H1 (cell line): ENCODE measurements at regions not wholly inside any gene's neighbourhood (a gene's known extent, or its start where the extent isn't known, plus 50 kb on each side); places are given as distances from the start of the nearest gene placed in this dataset.

Experiments used
- KDM1A ChIP-seq: fragments of 200-600, 300-600 bp; sonication (generic); IDR thresholded peaks from 2 replicates; pipeline ENCODE4 v1.7.1; 2016; ENCODE audit warnings: mild to moderate bottlenecking, low read length, borderline replicate concordance
- SP2 ChIP-seq: IDR thresholded peaks from 2 replicates; pipeline ENCODE4 v1.6.1; 2012; ENCODE audit warnings: mild to moderate bottlenecking, low read length, inconsistent platforms

DNA sequence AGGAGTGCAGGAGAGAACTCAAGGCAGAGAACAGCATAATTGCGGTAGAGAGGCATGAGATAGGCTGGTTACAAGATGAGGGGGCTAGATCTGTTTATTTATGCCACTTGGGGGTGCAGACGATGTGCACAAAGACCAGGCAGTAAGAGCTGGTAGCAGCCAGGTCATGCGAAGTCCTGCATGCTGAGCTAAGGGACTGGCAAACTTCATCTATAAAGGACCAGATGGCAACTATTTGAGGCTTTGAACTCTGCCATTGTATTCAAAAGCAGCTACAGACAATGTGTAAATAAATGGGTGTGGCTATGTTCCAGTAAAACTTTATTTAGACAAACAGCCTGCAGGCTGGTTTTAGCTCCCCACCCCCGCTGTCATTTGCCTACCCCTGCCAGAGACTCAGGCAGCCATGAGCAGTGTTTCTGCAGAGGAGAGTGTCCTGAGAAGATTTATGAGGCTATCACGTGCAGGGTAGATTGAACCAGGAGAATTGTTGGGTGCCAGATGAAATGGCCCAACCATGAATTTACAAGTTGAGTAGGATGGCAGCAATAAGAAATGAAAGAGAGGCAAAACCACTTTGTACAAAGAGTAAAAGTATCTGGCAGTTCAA lies 253.4 kb upstream of the MOCS1 start (continued):
- no peak for TF ChIP-seq KDM1A
- TF ChIP-seq SP2 = no peak
